K562 (cell line): ENCODE measurements at regions not wholly inside any gene's neighbourhood (a gene's known extent, or its start where the extent isn't known, plus 50 kb on each side); places are given as distances from the start of the nearest gene placed in this dataset.

Experiments
- ATAC-seq: fragments of 200-7000 bp; cut with Tn5 transposase; 3 replicates; pipeline ENCODE4 v1.9.1; 2020; ENCODE audit warnings: moderate library complexity
- BruUV-seq: library from RNA; stranded (reverse); fragments of 400-500 nt; replicated peaks from 2 replicates; lab custom pipeline; 2021; lab: Mats Ljungman, UMichigan
- CTCF ChIA-PET: fragments of 300-600 bp; formaldehyde crosslinking; extraction: SDS; loops from one replicate; lab custom pipeline; 2021; ENCODE audit warnings: low intra/inter-chr PET ratio; lab: Yijun Ruan, JAX
- POLR2A ChIA-PET: fragments of 300-600, 350-650 bp; sonication (Branson Sonifier 250); formaldehyde crosslinking; extraction: SDS; loops from one replicate; lab custom pipeline; 2021; ENCODE audit warnings: antibody characterized with exemption, inconsistent platforms; lab: Yijun Ruan, JAX
- DNase-seq, 4 experiments: peaks; one replicate each; pipeline versions ENCODE4 v3.0.0 to v3.0.0-alpha.2; 2011 to 2018; ENCODE audit warnings: low spot score in 3 of 4, mixed read lengths in 3 of 4; ENCODE audit errors: extremely low read depth in 1 of 4
- FAIRE-seq: peaks from 2 replicates; lab custom pipeline; 2011; peaks lifted over from hg19 to GRCh38; lab: Jason Lieb, UNC
- H2AFZ ChIP-seq: 2 replicates; pipeline ENCODE4 v1.6.0; 2011; ENCODE audit warnings: low read depth, low read length, control low read depth, inconsistent platforms
- H3K27ac ChIP-seq: fragments of 200-600 bp; 3 replicates; pipeline ENCODE4 v1.8.0; 2011; ENCODE audit warnings: low read depth, mild to moderate bottlenecking, control low read depth, inconsistent platforms, low read length, moderate library complexity, mixed read lengths; ENCODE audit errors: extremely low read depth
- H3K27me3 ChIP-seq, 2 experiments: fragments of 300-600 bp in 1 of 2; 2 replicates in 1 of 2; 3 replicates in 1 of 2; pipeline versions ENCODE4 v1.6.0 to v1.8.0; 2011; ENCODE audit warnings: inconsistent platforms in 2 of 2, low read length in 2 of 2, mild to moderate bottlenecking in 1 of 2, mixed read lengths in 1 of 2, moderate library complexity in 1 of 2; ENCODE audit not compliant: control insufficient read depth in 2 of 2, insufficient read depth in 2 of 2
- H3K36me3 ChIP-seq: fragments of 300-600 bp; 3 replicates; pipeline ENCODE4 v1.8.0; 2011; ENCODE audit warnings: mild to moderate bottlenecking, low read length, inconsistent platforms; ENCODE audit not compliant: control insufficient read depth, insufficient read depth
- H3K4me1 ChIP-seq, 2 experiments: fragments of 200-600 bp in 1 of 2; replicated peaks in 1 of 2; 2 replicates in 1 of 2; 3 replicates in 1 of 2; pipeline versions ENCODE4 v1.5.1 to v1.8.0; 2011; ENCODE audit warnings: inconsistent platforms in 2 of 2, low read length in 2 of 2, mild to moderate bottlenecking in 1 of 2, mixed read lengths in 1 of 2, moderate library complexity in 1 of 2; ENCODE audit not compliant: control insufficient read depth in 2 of 2, insufficient read depth in 2 of 2
- H3K4me2 ChIP-seq: 2 replicates; pipeline ENCODE4 v1.6.1; 2011; ENCODE audit warnings: low read length, control low read depth, inconsistent platforms, mixed read lengths; ENCODE audit not compliant: insufficient read depth
- H3K4me3 ChIP-seq: fragments of 200-600 bp; sonication (generic), shearing (Covaris generic); 2 replicates; pipeline ENCODE4 v1.5.1; 2016; ENCODE audit warnings: control low read depth, inconsistent platforms
- H3K79me2 ChIP-seq: fragments of 200-600 bp; 3 replicates; pipeline ENCODE4 v1.8.0; 2011; ENCODE audit warnings: low read length, inconsistent platforms; ENCODE audit not compliant: control insufficient read depth, insufficient read depth
- H3K9ac ChIP-seq, 2 experiments: 2 replicates each; pipeline versions ENCODE4 v1.6.0 to v1.6.1; 2011; ENCODE audit warnings: low read depth in 2 of 2, low read length in 2 of 2, control low read depth in 1 of 2, inconsistent platforms in 1 of 2, mild to moderate bottlenecking in 1 of 2, mixed read lengths in 1 of 2; ENCODE audit not compliant: insufficient read depth in 1 of 2
- H3K9me1 ChIP-seq: one replicate; pipeline ENCODE4 v1.6.0; 2011; ENCODE audit warnings: inconsistent platforms, mild to moderate bottlenecking, low read length, moderate library complexity; ENCODE audit not compliant: control insufficient read depth, insufficient read depth
- H3K9me3 ChIP-seq: replicated peaks from 2 replicates; pipeline ENCODE4 v1.5.1; 2011; ENCODE audit warnings: low read depth, low read length, inconsistent platforms; ENCODE audit not compliant: control insufficient read depth, insufficient read depth
- H4K20me1 ChIP-seq: replicated peaks from 2 replicates; pipeline ENCODE4 v1.6.1; 2011; ENCODE audit warnings: low read length, inconsistent platforms, mixed read lengths; ENCODE audit not compliant: control insufficient read depth, insufficient read depth
- COPS2 ChIP-seq: fragments of 450-650 bp; conservative IDR thresholded peaks from 2 replicates; pipeline ENCODE4 v1.6.1; 2016; ENCODE audit warnings: mild to moderate bottlenecking, moderate library complexity
- IFI16 ChIP-seq: fragments of 250-450 bp; sonication (Bioruptor Pico); IDR thresholded peaks from 2 replicates; pipeline ENCODE4 v2.1.2; 2022; ENCODE audit warnings: mild to moderate bottlenecking, inconsistent platforms
- KLF1 ChIP-seq: fragments of 450-650 bp; IDR thresholded peaks from 2 replicates; pipeline ENCODE4 v1.6.1; 2016; ENCODE audit warnings: missing genetic modification characterization, missing compliant biosample characterization
- MEF2A ChIP-seq: IDR thresholded peaks from 2 replicates; pipeline ENCODE4 v1.6.1; 2011; ENCODE audit warnings: low read depth, mild to moderate bottlenecking, low read length, moderate library complexity; ENCODE audit not compliant: control insufficient read depth
- NFATC3 ChIP-seq: fragments of 450-650 bp; IDR thresholded peaks from 2 replicates; pipeline ENCODE4 v1.6.1; 2017; ENCODE audit warnings: mild to moderate bottlenecking
- SOX6 ChIP-seq: fragments of 450-650 bp; IDR thresholded peaks from 2 replicates; pipeline ENCODE4 v1.6.1; 2014; ENCODE audit warnings: mild to moderate bottlenecking
- STAT5A ChIP-seq: IDR thresholded peaks from 2 replicates; pipeline ENCODE4 v1.6.1; 2012; ENCODE audit warnings: low read length, inconsistent platforms, borderline replicate concordance
- ZBED1 ChIP-seq: IDR thresholded peaks from 2 replicates; pipeline ENCODE4 v1.6.1; 2014
- ZBTB7A ChIP-seq: IDR thresholded peaks from 2 replicates; pipeline ENCODE4 v1.6.1; 2011; ENCODE audit warnings: low read depth, mild to moderate bottlenecking, low read length, moderate library complexity, borderline replicate concordance; ENCODE audit not compliant: control insufficient read depth
- ZNF232 ChIP-seq: sonication (generic); formaldehyde crosslinking; IDR thresholded peaks from 2 replicates; pipeline ENCODE4 v1.8.0; 2022; ENCODE audit warnings: mild to moderate bottlenecking, missing genetic modification reagents
- WGBS: fragments of 100-300 bp; shearing (Covaris generic); methylation state at CpG from one replicate; pipeline ENCODE4 v1.1.6; 2016; ENCODE audit warnings: low coverage, mixed read lengths; ENCODE audit not compliant: insufficient coverage; ENCODE audit errors: missing lambda C conversion rate; 5-methylcytosine and 5-hydroxymethylcytosine counted together
- in situ Hi-C: fragments of 300-500 bp; cut with MboI; formaldehyde crosslinking; loops from 4 replicates; pipeline ENCODE4 v1.15.0; 2018; ENCODE audit warnings: inconsistent platforms, mixed read lengths
- intact Hi-C: fragments of 100-400 bp; cut with micrococcal nuclease; formaldehyde crosslinking; loops from 2 replicates; pipeline ENCODE4 v1.14.2; 2022
- TF ChIP-seq, protein P1 (sequence below): sonication (generic); formaldehyde crosslinking; IDR thresholded peaks from 2 replicates; pipeline ENCODE4 v1.8.0; 2022; ENCODE audit warnings: mild to moderate bottlenecking, missing genetic modification reagents
- TF ChIP-seq, protein P2 (sequence below), 3 experiments: IDR thresholded peaks in 2 of 3; conservative IDR thresholded peaks in 1 of 3; 2 replicates each; pipeline ENCODE4 v1.5.1; 2011 to 2012; ENCODE audit warnings: low read length in 3 of 3, mild to moderate bottlenecking in 3 of 3, control low read depth in 2 of 3, improper control_type of control experiment in 1 of 3, inconsistent platforms in 1 of 3, low read depth in 1 of 3, mixed read lengths in 1 of 3, moderate library complexity in 1 of 3; ENCODE audit not compliant: insufficient read depth in 2 of 3
- TF ChIP-seq, protein P3 (sequence below): fragments of 250-450 bp; sonication (Bioruptor Pico); IDR thresholded peaks from 2 replicates; pipeline ENCODE4 v1.5.0; 2020; ENCODE audit warnings: mild to moderate bottlenecking, borderline replicate concordance

DNA sequence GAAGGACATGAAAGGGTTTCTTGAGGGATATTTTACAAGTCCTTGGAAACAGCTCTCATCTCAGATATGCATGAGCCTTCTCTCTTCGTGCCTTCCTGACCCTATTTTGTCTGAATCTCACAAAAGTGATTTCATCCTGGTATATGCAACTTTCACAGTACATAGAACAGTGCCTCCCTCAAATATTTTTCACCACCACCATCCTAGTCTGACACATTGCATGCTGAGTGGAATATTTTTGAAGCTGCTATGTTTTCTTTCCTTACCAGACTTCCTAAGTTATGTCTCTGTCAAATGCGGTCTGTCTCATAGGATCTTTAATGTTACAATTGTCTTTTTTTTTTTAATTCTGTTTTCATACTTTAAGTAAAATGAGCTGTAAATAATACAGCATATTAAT, 673.3 kb upstream of the LRRN3 start:
- FAIRE-seq = no peak
- no TSS peak for BruUV-seq

DNA sequence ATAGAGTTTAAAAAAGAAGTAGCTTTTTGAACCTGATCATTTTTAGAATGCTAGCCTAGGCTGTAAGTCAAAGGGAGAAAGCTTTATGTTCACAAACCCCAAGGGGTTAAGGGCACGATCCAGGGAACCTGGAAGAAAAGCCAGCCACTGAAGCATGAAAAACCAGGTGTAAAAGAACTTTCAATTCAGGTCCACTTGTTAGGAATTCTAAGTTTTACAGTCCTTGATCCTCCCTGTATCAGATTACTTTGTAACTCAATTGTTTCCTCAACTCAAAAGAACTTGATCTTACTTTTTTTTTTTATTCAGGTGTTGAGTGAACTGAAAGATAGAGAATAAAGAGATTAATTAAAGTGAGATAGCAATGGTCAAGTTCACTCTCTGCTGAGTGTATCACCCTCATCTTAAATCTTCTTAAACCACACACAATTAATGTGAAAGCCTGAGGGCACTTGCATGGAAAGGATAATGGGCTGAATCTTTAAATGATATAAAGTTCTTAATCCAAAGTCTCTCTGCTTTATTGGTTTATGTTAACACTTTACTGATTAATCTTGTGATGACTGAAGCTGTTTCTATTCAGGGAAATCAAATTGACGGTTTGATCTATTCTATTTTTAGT, 672.2 kb upstream of the LRRN3 start:
- H3K4me1 ChIP-seq = no peaks in the 10 kb centered on the region
- DNase-seq (no peak), FAIRE-seq (no peak), ATAC-seq (no peak)
- ChIA-PET POLR2A (no interaction called here), CTCF (no interaction called here)
- H3K9me3 ChIP-seq = no peaks in the 10 kb centered on the region
- intact Hi-C loops = no loop called here
- no peaks in the 10 kb centered on the region for H3K79me2 ChIP-seq
- no peak overlapping the region for H3K4me2 ChIP-seq
- no peak overlapping the region for H3K9ac ChIP-seq
- H2AFZ ChIP-seq = no peak overlapping the region
- H3K4me3 ChIP-seq = no peak overlapping the region
- no peak overlapping the region for H3K27ac ChIP-seq
- 0% methylated on average over 2 of the region's 2 CpGs for WGBS
- no peaks in the 10 kb centered on the region for H3K36me3 ChIP-seq
- H3K9me1 ChIP-seq = no peaks in the 10 kb centered on the region
- H3K27me3 ChIP-seq = no peaks in the 10 kb centered on the region
- no TSS peak for BruUV-seq
- in situ Hi-C loops = no loop called here
- no peaks in the 10 kb centered on the region for H4K20me1 ChIP-seq
- TF ChIP-seq, protein P1, sequence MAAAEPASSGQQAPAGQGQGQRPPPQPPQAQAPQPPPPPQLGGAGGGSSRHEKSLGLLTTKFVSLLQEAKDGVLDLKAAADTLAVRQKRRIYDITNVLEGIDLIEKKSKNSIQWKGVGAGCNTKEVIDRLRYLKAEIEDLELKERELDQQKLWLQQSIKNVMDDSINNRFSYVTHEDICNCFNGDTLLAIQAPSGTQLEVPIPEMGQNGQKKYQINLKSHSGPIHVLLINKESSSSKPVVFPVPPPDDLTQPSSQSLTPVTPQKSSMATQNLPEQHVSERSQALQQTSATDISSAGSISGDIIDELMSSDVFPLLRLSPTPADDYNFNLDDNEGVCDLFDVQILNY (CRISPR knock-in tag) = no peak
- TF ChIP-seq COPS2 (no peak), MEF2A (no peak), ZBTB7A (no peak), IFI16 (no peak), SOX6 (no peak), KLF1 (no peak), NFATC3 (no peak), ZNF232 (CRISPR knock-in tag) (no peak)
- TF ChIP-seq, protein P2, sequence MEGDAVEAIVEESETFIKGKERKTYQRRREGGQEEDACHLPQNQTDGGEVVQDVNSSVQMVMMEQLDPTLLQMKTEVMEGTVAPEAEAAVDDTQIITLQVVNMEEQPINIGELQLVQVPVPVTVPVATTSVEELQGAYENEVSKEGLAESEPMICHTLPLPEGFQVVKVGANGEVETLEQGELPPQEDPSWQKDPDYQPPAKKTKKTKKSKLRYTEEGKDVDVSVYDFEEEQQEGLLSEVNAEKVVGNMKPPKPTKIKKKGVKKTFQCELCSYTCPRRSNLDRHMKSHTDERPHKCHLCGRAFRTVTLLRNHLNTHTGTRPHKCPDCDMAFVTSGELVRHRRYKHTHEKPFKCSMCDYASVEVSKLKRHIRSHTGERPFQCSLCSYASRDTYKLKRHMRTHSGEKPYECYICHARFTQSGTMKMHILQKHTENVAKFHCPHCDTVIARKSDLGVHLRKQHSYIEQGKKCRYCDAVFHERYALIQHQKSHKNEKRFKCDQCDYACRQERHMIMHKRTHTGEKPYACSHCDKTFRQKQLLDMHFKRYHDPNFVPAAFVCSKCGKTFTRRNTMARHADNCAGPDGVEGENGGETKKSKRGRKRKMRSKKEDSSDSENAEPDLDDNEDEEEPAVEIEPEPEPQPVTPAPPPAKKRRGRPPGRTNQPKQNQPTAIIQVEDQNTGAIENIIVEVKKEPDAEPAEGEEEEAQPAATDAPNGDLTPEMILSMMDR (IDR thresholded peaks at IDR 0.05 in 2 of 3, conservative IDR thresholded peaks at IDR 0.05 in 1 of 3; ENCODE audit: insufficient read depth in 2 of 3, low read depth in 1 of 3, low read length in 3 of 3) = no peak
- TF ChIP-seq, protein P3, sequence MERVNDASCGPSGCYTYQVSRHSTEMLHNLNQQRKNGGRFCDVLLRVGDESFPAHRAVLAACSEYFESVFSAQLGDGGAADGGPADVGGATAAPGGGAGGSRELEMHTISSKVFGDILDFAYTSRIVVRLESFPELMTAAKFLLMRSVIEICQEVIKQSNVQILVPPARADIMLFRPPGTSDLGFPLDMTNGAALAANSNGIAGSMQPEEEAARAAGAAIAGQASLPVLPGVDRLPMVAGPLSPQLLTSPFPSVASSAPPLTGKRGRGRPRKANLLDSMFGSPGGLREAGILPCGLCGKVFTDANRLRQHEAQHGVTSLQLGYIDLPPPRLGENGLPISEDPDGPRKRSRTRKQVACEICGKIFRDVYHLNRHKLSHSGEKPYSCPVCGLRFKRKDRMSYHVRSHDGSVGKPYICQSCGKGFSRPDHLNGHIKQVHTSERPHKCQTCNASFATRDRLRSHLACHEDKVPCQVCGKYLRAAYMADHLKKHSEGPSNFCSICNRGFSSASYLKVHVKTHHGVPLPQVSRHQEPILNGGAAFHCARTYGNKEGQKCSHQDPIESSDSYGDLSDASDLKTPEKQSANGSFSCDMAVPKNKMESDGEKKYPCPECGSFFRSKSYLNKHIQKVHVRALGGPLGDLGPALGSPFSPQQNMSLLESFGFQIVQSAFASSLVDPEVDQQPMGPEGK (CRISPR knock-in tag) = no peak

More for the DNA sequence above, 673.3 kb upstream of the LRRN3 start:
- no peak for ATAC-seq
- Histone ChIP-seq H3K4me1 (no peaks in the 10 kb centered on the region), H3K27ac (no peak overlapping the region), H3K36me3 (no peaks in the 10 kb centered on the region), H4K20me1 (no peaks in the 10 kb centered on the region), H3K4me2 (no peak overlapping the region), H3K4me3 (no peak overlapping the region), H3K9ac (no peak overlapping the region)
- no peak for DNase-seq
- ChIA-PET POLR2A (no interaction called here), CTCF (no interaction called here)
- in situ Hi-C loops = no loop called here
- 9% methylated on average over 2 of the region's 2 CpGs for WGBS
- TF ChIP-seq ZBED1 (no peak), STAT5A (no peak)
- TF ChIP-seq, all 486 proteins: peak for 0
- intact Hi-C loops = no loop called here
- no peaks in the 10 kb centered on the region for H3K27me3 ChIP-seq
- no peaks in the 10 kb centered on the region for H3K9me3 ChIP-seq
- H2AFZ ChIP-seq = no peak overlapping the region
- no peaks in the 10 kb centered on the region for H3K9me1 ChIP-seq
- H3K79me2 ChIP-seq = no peaks in the 10 kb centered on the region
